Sigmoid colon (tissue), 6 donors: ENCODE measurements at regions not wholly inside any gene's neighbourhood (a gene's known extent, or its start where the extent isn't known, plus 50 kb on each side); places are given as distances from the start of the nearest gene placed in this dataset.

Experiments
- DNase-seq: peaks from one replicate; pipeline ENCODE4 v3.0.0-alpha.2; 2019
- H3K27ac ChIP-seq, 4 donors: fragments of 200-600 bp; sonication (generic); one replicate each; pipeline ENCODE4 v1.5.1; 2016 to 2019; ENCODE audit warnings: mild to moderate bottlenecking in 1 of 4
- H3K27me3 ChIP-seq, 3 donors: fragments of 200-600 bp; sonication (generic); one replicate each; pipeline ENCODE4 v1.5.1; 2019; ENCODE audit warnings: mild to moderate bottlenecking in 1 of 3
- H3K36me3 ChIP-seq, 4 donors: fragments of 200-600 bp; sonication (generic); one replicate each; pipeline ENCODE4 v1.5.1; 2016 to 2019
- H3K4me1 ChIP-seq, 4 donors: fragments of 200-600 bp; sonication (generic); one replicate each; pipeline ENCODE4 v1.5.1; 2017 to 2019
- H3K4me3 ChIP-seq, 4 donors: fragments of 200-600 bp; sonication (generic); one replicate each; pipeline ENCODE4 v1.5.1; 2017 to 2019; ENCODE audit warnings: mild to moderate bottlenecking in 2 of 4, moderate library complexity in 1 of 4
- H3K9me3 ChIP-seq, 4 donors: fragments of 200-600 bp in 3 of 4; sonication (generic) in 3 of 4; one replicate each; pipeline versions ENCODE4 v1.5.1 to v1.6.1; 2013 to 2019
- EP300 ChIP-seq, 4 donors: sonication (generic); formaldehyde crosslinking; IDR thresholded peaks; one replicate each; pipeline ENCODE4 v1.6.1; 2017; ENCODE audit warnings: antibody characterized with exemption in 4 of 4
- POLR2A ChIP-seq, 2 donors: fragments of 450-650 bp; IDR thresholded peaks; one replicate each; pipeline ENCODE4 v1.6.1; 2016; ENCODE audit warnings: antibody characterized with exemption in 2 of 2, mild to moderate bottlenecking in 2 of 2, moderate library complexity in 2 of 2
- POLR2AphosphoS5 ChIP-seq, 4 donors: sonication (generic); formaldehyde crosslinking; IDR thresholded peaks; one replicate each; pipeline ENCODE4 v1.6.1; 2017; ENCODE audit warnings: antibody characterized with exemption in 4 of 4
- WGBS, 2 donors: extraction: QIAGEN DNeasy Blood & Tissue Kit; methylation state at CpG; one replicate each; pipeline ENCODE4 v1.1.7; 2013; 5-methylcytosine and 5-hydroxymethylcytosine counted together
- intact Hi-C: fragments of 100-400 bp; cut with DNase I; formaldehyde crosslinking; loops from one replicate; pipeline ENCODE4 v1.15.1; 2023
- TF ChIP-seq, protein P1 (sequence below), 4 experiments: fragments of 450-650 bp in 3 of 4; fragments of 200-600 bp in 1 of 4; IDR thresholded peaks; one replicate each; pipeline ENCODE4 v1.5.1; 2016 to 2019; ENCODE audit warnings: antibody characterized with exemption in 4 of 4, mild to moderate bottlenecking in 3 of 4, moderate library complexity in 2 of 4
- donor health status: healthy with polysubstance abuse.
- donor health status: healthy.

DNA sequence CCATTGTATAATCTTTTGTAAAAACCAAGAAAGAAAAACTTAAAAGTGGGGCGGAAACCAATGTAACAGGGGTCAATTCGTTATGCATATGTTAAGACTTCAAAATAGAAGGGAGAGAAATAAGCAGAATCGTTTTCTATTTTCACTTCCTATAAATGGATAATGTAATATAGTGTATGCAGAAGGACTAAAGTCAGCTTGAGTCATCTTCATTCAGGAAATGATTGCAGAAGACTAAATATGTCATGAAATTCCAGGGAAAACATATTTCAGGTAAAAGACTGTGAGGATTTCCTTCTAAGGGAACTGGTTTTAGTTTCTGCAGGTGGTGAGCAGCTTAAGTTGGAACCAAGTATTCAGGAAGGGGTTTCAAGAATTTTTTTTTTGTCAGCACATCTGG, 753.3 kb downstream of the IRX1 start:
- TF ChIP-seq EP300 (IDR thresholded peaks at IDR 0.05) = no peak
- TF ChIP-seq, protein P1, sequence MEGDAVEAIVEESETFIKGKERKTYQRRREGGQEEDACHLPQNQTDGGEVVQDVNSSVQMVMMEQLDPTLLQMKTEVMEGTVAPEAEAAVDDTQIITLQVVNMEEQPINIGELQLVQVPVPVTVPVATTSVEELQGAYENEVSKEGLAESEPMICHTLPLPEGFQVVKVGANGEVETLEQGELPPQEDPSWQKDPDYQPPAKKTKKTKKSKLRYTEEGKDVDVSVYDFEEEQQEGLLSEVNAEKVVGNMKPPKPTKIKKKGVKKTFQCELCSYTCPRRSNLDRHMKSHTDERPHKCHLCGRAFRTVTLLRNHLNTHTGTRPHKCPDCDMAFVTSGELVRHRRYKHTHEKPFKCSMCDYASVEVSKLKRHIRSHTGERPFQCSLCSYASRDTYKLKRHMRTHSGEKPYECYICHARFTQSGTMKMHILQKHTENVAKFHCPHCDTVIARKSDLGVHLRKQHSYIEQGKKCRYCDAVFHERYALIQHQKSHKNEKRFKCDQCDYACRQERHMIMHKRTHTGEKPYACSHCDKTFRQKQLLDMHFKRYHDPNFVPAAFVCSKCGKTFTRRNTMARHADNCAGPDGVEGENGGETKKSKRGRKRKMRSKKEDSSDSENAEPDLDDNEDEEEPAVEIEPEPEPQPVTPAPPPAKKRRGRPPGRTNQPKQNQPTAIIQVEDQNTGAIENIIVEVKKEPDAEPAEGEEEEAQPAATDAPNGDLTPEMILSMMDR (IDR thresholded peaks at IDR 0.05) = no peak
- TF ChIP-seq POLR2AphosphoS5 (IDR thresholded peaks at IDR 0.05) = no peak
- TF ChIP-seq POLR2A (IDR thresholded peaks at IDR 0.05) = no peak
- no peaks in the 10 kb centered on the region for H3K27me3 ChIP-seq
- H3K36me3 ChIP-seq = no peaks in the 10 kb centered on the region
- intact Hi-C loops = no loop called here
- H3K9me3 ChIP-seq = no peaks in the 10 kb centered on the region
- no peak for DNase-seq
- 69 to 80% methylated on average over 3 of the region's 3 CpGs for whole genome bisulfite sequencing, 2 donors
- no peak overlapping the region for H3K27ac ChIP-seq
- H3K4me3 ChIP-seq = no peak overlapping the region
- H3K4me1 ChIP-seq = no peaks in the 10 kb centered on the region

DNA sequence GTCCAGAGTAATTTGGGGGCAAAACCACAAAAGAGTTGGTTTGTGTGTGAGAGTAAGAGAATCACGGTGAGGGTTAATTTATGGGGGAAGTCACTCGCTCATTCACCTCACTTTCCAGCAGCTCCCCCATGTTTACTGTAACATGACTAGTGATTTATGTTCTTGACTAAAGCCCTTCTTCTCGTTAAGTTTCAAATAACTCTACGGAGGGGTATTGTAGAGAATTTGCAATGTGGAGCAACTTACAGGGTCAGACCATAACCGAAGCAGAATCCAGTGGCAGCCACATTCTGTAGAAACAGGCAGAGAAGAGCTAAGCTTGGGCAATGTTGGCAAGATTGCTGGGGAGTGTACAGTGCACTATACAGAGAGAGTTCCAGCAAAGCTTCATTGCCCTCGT, 760.6 kb downstream of the IRX1 start:
- no peak overlapping the region for H3K27ac ChIP-seq
- no peak for TF ChIP-seq EP300 (IDR thresholded peaks at IDR 0.05)
- TF ChIP-seq, protein P1 (IDR thresholded peaks at IDR 0.05) = no peak
- no peak overlapping the region for H3K4me3 ChIP-seq
- no peak for DNase-seq
- no peaks in the 10 kb centered on the region for H3K36me3 ChIP-seq
- no peaks in the 10 kb centered on the region for H3K9me3 ChIP-seq
- no peaks in the 10 kb centered on the region for H3K4me1 ChIP-seq
- intact Hi-C loops = no loop called here
- H3K27me3 ChIP-seq = no peaks in the 10 kb centered on the region
- WGBS, 2 donors = 44 to 52% methylated on average over 6 of the region's 6 CpGs

DNA sequence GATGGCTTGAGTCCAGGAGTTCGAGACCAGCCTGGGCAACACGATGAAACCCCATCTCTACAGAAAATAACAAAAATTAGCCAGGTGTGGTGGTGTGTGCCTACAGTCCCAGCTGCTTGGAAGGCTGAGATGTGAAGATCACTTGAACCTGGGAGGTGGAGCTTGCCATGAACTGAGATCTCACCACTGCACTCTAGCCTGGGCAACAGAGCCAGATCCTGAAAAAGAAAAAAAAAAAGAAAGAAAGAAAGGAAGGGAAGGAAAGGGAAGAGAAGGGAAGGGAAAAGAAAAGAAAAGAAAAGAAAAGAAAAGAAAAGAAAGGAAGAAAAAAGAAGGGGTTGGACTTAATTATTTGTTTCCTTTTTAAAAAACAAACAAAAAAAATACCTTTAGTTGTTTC, 764.2 kb downstream of the IRX1 start:
- H3K27ac ChIP-seq = no peak overlapping the region
- WGBS, 2 donors = 84 to 91% methylated on average over 2 of the region's 2 CpGs
- no peak overlapping the region for H3K4me3 ChIP-seq
- H3K36me3 ChIP-seq = no peaks in the 10 kb centered on the region
- H3K4me1 ChIP-seq = no peaks in the 10 kb centered on the region
- DNase-seq = no peak
- H3K27me3 ChIP-seq = no peaks in the 10 kb centered on the region
- intact Hi-C loops = no loop called here
- no peaks in the 10 kb centered on the region for H3K9me3 ChIP-seq
- TF ChIP-seq, protein P1 (IDR thresholded peaks at IDR 0.05) = no peak
- TF ChIP-seq POLR2A (IDR thresholded peaks at IDR 0.05) (no peak), POLR2AphosphoS5 (IDR thresholded peaks at IDR 0.05) (no peak), EP300 (IDR thresholded peaks at IDR 0.05) (no peak)

DNA sequence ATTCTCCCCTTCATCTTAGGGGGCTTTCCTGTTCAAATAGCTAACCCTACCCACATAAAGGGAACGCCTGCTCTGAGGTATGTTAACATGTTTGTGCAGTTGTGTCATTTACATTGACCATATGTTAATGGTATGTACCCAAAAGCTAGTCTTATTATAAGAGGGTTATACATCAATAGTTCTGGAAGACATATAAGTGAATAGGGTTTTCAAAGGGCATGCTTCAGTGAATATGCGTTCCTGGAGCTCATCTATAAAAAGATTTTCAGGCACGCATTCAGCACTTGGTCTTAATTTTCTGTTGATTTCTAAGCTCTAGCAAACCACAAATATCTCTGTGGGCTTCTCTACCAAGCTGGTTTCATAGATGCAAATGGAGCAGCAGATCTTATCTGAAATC, 766.1 kb downstream of the IRX1 start:
- H3K4me3 ChIP-seq = no peak overlapping the region
- DNase-seq = no peak
- 69 to 70% methylated on average over 3 of the region's 3 CpGs for WGBS, 2 donors
- no peak overlapping the region for H3K27ac ChIP-seq
- intact Hi-C loops = no loop called here
- H3K4me1 ChIP-seq = no peaks in the 10 kb centered on the region
- H3K27me3 ChIP-seq = no peaks in the 10 kb centered on the region
- no peaks in the 10 kb centered on the region for H3K9me3 ChIP-seq
- TF ChIP-seq POLR2A (IDR thresholded peaks at IDR 0.05) (no peak), POLR2AphosphoS5 (IDR thresholded peaks at IDR 0.05) (no peak), EP300 (IDR thresholded peaks at IDR 0.05) (no peak)
- TF ChIP-seq, protein P1 (IDR thresholded peaks at IDR 0.05) = no peak
- H3K36me3 ChIP-seq = no peaks in the 10 kb centered on the region

DNA sequence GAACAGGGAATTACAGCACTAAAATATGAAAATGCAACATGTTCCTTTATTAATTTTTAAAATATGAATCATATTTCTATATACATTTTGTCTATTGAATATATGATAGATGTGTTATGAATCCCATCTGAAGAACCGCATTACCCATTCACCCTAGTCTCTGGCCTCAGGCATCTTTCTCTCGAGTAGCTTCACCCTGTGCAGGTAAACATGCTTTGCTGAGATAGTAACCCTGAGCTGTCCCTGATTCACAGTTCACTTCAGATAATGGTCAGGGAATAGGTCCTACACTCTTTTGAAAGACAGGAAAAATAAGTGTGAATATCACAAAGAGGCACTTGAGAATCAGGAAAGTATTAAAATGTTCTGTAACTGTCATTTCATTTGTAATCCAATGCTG, 766.8 kb downstream of the IRX1 start:
- Histone ChIP-seq H3K27ac (no peak overlapping the region), H3K9me3 (no peaks in the 10 kb centered on the region), H3K4me1 (no peaks in the 10 kb centered on the region), H3K36me3 (no peaks in the 10 kb centered on the region), H3K27me3 (no peaks in the 10 kb centered on the region), H3K4me3 (no peak overlapping the region)
- intact Hi-C loops = no loop called here
- no peak for DNase-seq
- WGBS, 2 donors = 82 to 86% methylated on average over 2 of the region's 2 CpGs
- TF ChIP-seq POLR2A (IDR thresholded peaks at IDR 0.05) (no peak), EP300 (IDR thresholded peaks at IDR 0.05) (no peak), POLR2AphosphoS5 (IDR thresholded peaks at IDR 0.05) (no peak)
- TF ChIP-seq, protein P1 (IDR thresholded peaks at IDR 0.05) = no peak
